NCI-H2196 (cell line): ENCODE measurements at regions not wholly inside any gene's neighbourhood (a gene's known extent, or its start where the extent isn't known, plus 50 kb on each side); places are given as distances from the start of the nearest gene placed in this dataset.

Experiments
- DNase-seq: peaks from one replicate; lab custom pipeline; 2025; ENCODE audit not compliant: unreplicated experiment; lab: John Stamatoyannopoulos, UW

GRCh38 chr16:63230421-63231040 is 1194.3 kb upstream of the CDH8 start:
- DNase-seq, result no peak

- DNase-seq, result no peak
Measured at GRCh38 chr16:63228259-63228658, 1192.0 kb upstream of the CDH8 start.

- DNase-seq, result no peak
Measured at GRCh38 chr16:63223851-63224250, 1187.6 kb upstream of the CDH8 start.

- DNase-seq, result no peak
Measured at GRCh38 chr16:63216696-63217423, 1180.6 kb upstream of the CDH8 start.

GRCh38 chr16:63201851-63202250 is 1165.6 kb upstream of the CDH8 start:
- no peak for DNase-seq

- no peak for DNase-seq
Measured at GRCh38 chr16:63200940-63201339, 1164.7 kb upstream of the CDH8 start.

GRCh38 chr16:63195336-63195735 is 1159.1 kb upstream of the CDH8 start:
- DNase-seq, result no peak

- DNase-seq, result no peak
Measured at GRCh38 chr16:63192980-63193379, 1156.7 kb upstream of the CDH8 start.

- DNase-seq, result no peak
Measured at GRCh38 chr16:63188086-63188771, 1152.0 kb upstream of the CDH8 start.

- no peak for DNase-seq
Measured at GRCh38 chr16:63187638-63188037, 1151.4 kb upstream of the CDH8 start.

- no peak for DNase-seq
Measured at GRCh38 chr16:63185235-63185780, 1149.1 kb upstream of the CDH8 start.

- no peak for DNase-seq
Measured at GRCh38 chr16:63183743-63184142, 1147.5 kb upstream of the CDH8 start.

- no peak for DNase-seq
Measured at GRCh38 chr16:63175313-63175712, 1139.1 kb upstream of the CDH8 start.

- DNase-seq, result no peak
Measured at GRCh38 chr16:63174801-63175200, 1138.6 kb upstream of the CDH8 start.

- DNase-seq, result no peak
Measured at GRCh38 chr16:63171545-63171944, 1135.3 kb upstream of the CDH8 start.

- DNase-seq, result no peak
Measured at GRCh38 chr16:63169100-63169499, 1132.9 kb upstream of the CDH8 start.

GRCh38 chr16:63157818-63158217 is 1121.6 kb upstream of the CDH8 start:
- DNase-seq, result no peak

- DNase-seq, result no peak
Measured at GRCh38 chr16:63146251-63146650, 1110.0 kb upstream of the CDH8 start.

GRCh38 chr16:63145411-63145810 is 1109.2 kb upstream of the CDH8 start:
- no peak for DNase-seq

- DNase-seq, result no peak
Measured at GRCh38 chr16:63135069-63135468, 1098.8 kb upstream of the CDH8 start.

- no peak for DNase-seq
Measured at GRCh38 chr16:63131503-63131902, 1095.3 kb upstream of the CDH8 start.

GRCh38 chr16:63130942-63131341 is 1094.7 kb upstream of the CDH8 start:
- DNase-seq, result no peak
